Osteocyte (in vitro differentiated cells): ENCODE measurements at regions not wholly inside any gene's neighbourhood (a gene's known extent, or its start where the extent isn't known, plus 50 kb on each side); places are given as distances from the start of the nearest gene placed in this dataset.

Experiments
- DNase-seq: peaks from one replicate; pipeline ENCODE4 v3.0.0; 2021; ENCODE audit warnings: mixed read lengths; ENCODE audit not compliant: unreplicated experiment; ENCODE audit errors: extremely low spot score
- H3K27ac Mint-ChIP-seq: one replicate; pipeline ENCODE4 v1.8.0; 2021; ENCODE audit warnings: mild to moderate bottlenecking, mixed read lengths; ENCODE audit not compliant: unreplicated experiment
- H3K27me3 Mint-ChIP-seq: one replicate; pipeline ENCODE4 v1.8.0; 2021; ENCODE audit warnings: mixed read lengths; ENCODE audit not compliant: unreplicated experiment
- H3K36me3 Mint-ChIP-seq: one replicate; pipeline ENCODE4 v1.8.0; 2021; ENCODE audit warnings: mixed read lengths; ENCODE audit not compliant: unreplicated experiment
- H3K4me1 Mint-ChIP-seq: one replicate; pipeline ENCODE4 v1.8.0; 2021; ENCODE audit warnings: mixed read lengths; ENCODE audit not compliant: unreplicated experiment
- H3K4me3 Mint-ChIP-seq: one replicate; pipeline ENCODE4 v1.8.0; 2021; ENCODE audit warnings: mild to moderate bottlenecking, moderate library complexity, mixed read lengths; ENCODE audit not compliant: unreplicated experiment
- H3K9me3 Mint-ChIP-seq: one replicate; pipeline ENCODE4 v1.8.0; 2021; ENCODE audit warnings: mixed read lengths; ENCODE audit not compliant: unreplicated experiment
- CTCF ChIP-seq: fragments of 200-600 bp; sonication (generic); IDR thresholded peaks from 2 replicates; pipeline ENCODE4 v1.5.0; 2021; ENCODE audit warnings: antibody characterized with exemption, mild to moderate bottlenecking, moderate library complexity

- H3K27me3 Mint-ChIP-seq, result no peaks in the 10 kb centered on the region
- peaks cover 5% of the 10 kb centered on the region for H3K9me3 Mint-ChIP-seq
- DNase-seq, result no peak
- H3K27ac Mint-ChIP-seq, result no peak overlapping the region
- TF ChIP-seq CTCF, result no peak
- no peak overlapping the region for H3K4me3 Mint-ChIP-seq
- H3K36me3 Mint-ChIP-seq, result no peaks in the 10 kb centered on the region
- peaks cover 25% of the 10 kb centered on the region for H3K4me1 Mint-ChIP-seq
Measured at GRCh38 chr14:65239938-65240296, 137.6 kb upstream of the MAX start.

GRCh38 chr14:65241125-65241752, 138.9 kb upstream of the MAX start:
- Mint-ChIP-seq H3K4me3 (no peak overlapping the region), H3K36me3 (no peaks in the 10 kb centered on the region), H3K4me1 (peaks cover 25% of the 10 kb centered on the region), H3K27ac (no peak overlapping the region), H3K9me3 (no peaks in the 10 kb centered on the region), H3K27me3 (no peaks in the 10 kb centered on the region)
- no peak for DNase-seq
- no peak for TF ChIP-seq CTCF

- Mint-ChIP-seq H3K27me3 (no peaks in the 10 kb centered on the region), H3K9me3 (no peaks in the 10 kb centered on the region), H3K4me3 (no peak overlapping the region), H3K36me3 (no peaks in the 10 kb centered on the region), H3K27ac (no peak overlapping the region), H3K4me1 (peaks cover 17% of the 10 kb centered on the region)
- DNase-seq, result no peak
- no peak for TF ChIP-seq CTCF
Measured at GRCh38 chr14:65242732-65243134, 140.4 kb upstream of the MAX start.

- no peak for DNase-seq
- no peak for TF ChIP-seq CTCF
- Mint-ChIP-seq H3K27ac (no peak overlapping the region), H3K4me1 (peaks cover 6% of the 10 kb centered on the region), H3K4me3 (no peak overlapping the region), H3K36me3 (no peaks in the 10 kb centered on the region), H3K9me3 (no peaks in the 10 kb centered on the region), H3K27me3 (no peaks in the 10 kb centered on the region)
Measured at GRCh38 chr14:65243766-65244442, 141.6 kb upstream of the MAX start.

- no peaks in the 10 kb centered on the region for H3K27me3 Mint-ChIP-seq
- no peak for TF ChIP-seq CTCF
- no peak for DNase-seq
- peaks cover 5% of the 10 kb centered on the region for H3K4me1 Mint-ChIP-seq
- H3K9me3 Mint-ChIP-seq, result no peaks in the 10 kb centered on the region
- H3K4me3 Mint-ChIP-seq, result no peak overlapping the region
- no peak overlapping the region for H3K27ac Mint-ChIP-seq
- no peaks in the 10 kb centered on the region for H3K36me3 Mint-ChIP-seq
Measured at GRCh38 chr14:65249471-65250161, 147.3 kb upstream of the MAX start.
